ENCODE measurements at regions not wholly inside any gene's neighbourhood (a gene's known extent, or its start where the extent isn't known, plus 50 kb on each side); places are given as distances from the start of the nearest gene placed in this dataset.

DNA sequence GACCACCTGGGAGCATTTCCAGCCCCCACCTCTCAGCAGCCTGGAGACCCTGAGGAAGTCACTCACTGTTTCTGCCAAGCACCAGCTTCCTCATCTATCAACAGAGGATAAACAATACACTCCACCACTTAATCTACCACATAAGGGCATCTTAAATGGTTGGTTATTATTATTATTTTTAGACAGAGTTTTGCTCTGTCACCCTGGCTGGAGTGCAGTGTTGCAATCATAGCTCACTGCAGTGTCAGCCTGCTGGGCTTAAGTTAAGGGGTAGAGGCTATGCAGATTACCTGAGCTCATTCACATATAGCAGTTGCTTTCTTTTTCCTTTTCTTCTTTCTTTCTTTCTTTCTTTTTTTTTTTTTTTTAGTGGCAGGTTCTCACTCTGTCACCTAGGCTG, 59.5 kb upstream of the ELN start:
- Mint-ChIP-seq H3K27ac (no peak overlapping the region), H3K36me3 (no peaks in the 10 kb centered on the region), H3K9me3 (peaks cover 14% of the 10 kb centered on the region), H3K27me3 (ENCODE audit: insufficient read depth, low read depth) (peaks cover 8% of the 10 kb centered on the region), H3K4me1 (peaks cover 3% of the 10 kb centered on the region), H3K4me3 (no peak overlapping the region)
- H3K9ac ChIP-seq, result no peak overlapping the region
- H3F3A ChIP-seq (ENCODE audit: low read depth), result no peaks in the 10 kb centered on the region
- H3K27me3 ChIP-seq, result no peaks in the 10 kb centered on the region
- peaks cover 7% of the 10 kb centered on the region for H3K9me3 ChIP-seq (ENCODE audit: low read depth)
- H3K4me1 ChIP-seq, result no peaks in the 10 kb centered on the region
- H2AFZ ChIP-seq (replicated peaks), result no peak overlapping the region
- no peak overlapping the region for H3K4me3 ChIP-seq
- no peak for DNase-seq (ENCODE audit: low spot score)
- no peaks in the 10 kb centered on the region for H3K79me2 ChIP-seq (ENCODE audit: low read depth)
- TF ChIP-seq, protein P1, sequence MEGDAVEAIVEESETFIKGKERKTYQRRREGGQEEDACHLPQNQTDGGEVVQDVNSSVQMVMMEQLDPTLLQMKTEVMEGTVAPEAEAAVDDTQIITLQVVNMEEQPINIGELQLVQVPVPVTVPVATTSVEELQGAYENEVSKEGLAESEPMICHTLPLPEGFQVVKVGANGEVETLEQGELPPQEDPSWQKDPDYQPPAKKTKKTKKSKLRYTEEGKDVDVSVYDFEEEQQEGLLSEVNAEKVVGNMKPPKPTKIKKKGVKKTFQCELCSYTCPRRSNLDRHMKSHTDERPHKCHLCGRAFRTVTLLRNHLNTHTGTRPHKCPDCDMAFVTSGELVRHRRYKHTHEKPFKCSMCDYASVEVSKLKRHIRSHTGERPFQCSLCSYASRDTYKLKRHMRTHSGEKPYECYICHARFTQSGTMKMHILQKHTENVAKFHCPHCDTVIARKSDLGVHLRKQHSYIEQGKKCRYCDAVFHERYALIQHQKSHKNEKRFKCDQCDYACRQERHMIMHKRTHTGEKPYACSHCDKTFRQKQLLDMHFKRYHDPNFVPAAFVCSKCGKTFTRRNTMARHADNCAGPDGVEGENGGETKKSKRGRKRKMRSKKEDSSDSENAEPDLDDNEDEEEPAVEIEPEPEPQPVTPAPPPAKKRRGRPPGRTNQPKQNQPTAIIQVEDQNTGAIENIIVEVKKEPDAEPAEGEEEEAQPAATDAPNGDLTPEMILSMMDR (IDR thresholded peaks at IDR 0.05), result no peak
- H3K36me3 ChIP-seq, result no peaks in the 10 kb centered on the region
- H3K4me2 ChIP-seq, result no peak overlapping the region
- no peaks in the 10 kb centered on the region for H4K20me1 ChIP-seq (ENCODE audit: low read depth)
- H3K27ac ChIP-seq, result no peak overlapping the region

DNA sequence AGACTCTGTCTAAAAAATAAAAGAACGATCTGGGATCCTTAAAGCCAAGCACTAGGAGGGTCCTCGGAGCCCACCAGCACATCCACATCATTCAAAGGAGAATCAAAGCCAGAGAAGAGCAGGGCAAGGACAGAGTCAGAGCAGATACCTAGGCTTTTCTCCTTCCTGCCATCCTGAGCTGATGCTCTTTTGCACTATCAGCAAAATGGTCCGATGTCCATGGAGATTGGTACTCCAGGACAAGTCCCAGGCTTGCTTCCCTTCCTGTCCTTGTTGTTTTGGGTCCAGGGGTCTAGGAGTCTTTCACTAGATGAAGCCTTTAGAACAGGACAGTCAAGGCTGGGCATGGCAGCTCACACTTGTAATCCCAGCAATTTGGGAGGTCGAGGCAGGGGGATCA, 58.0 kb upstream of the ELN start:
- TF ChIP-seq EZH2phosphoT487 (IDR thresholded peaks at IDR 0.05), result no peak
- TF ChIP-seq EZH2 (IDR thresholded peaks at IDR 0.05), result no peak
- TF ChIP-seq, protein P1 (IDR thresholded peaks at IDR 0.05), result no peak
- Histone ChIP-seq H3K36me3 (no peaks in the 10 kb centered on the region), H3K27ac (no peak overlapping the region), H4K20me1 (ENCODE audit: low read depth) (no peaks in the 10 kb centered on the region), H3K9ac (no peak overlapping the region), H2AFZ (replicated peaks) (no peak overlapping the region), H3F3A (ENCODE audit: low read depth) (no peaks in the 10 kb centered on the region), H3K4me3 (no peak overlapping the region), H3K79me2 (ENCODE audit: low read depth) (no peaks in the 10 kb centered on the region), H3K4me1 (no peaks in the 10 kb centered on the region), H3K4me2 (no peak overlapping the region), H3K27me3 (no peaks in the 10 kb centered on the region), H3K9me3 (ENCODE audit: low read depth) (no peaks in the 10 kb centered on the region)
- H3K27ac Mint-ChIP-seq, result no peak overlapping the region
- H3K4me1 Mint-ChIP-seq, result peaks cover 6% of the 10 kb centered on the region
- no peak for DNase-seq (ENCODE audit: low spot score)
- no peaks in the 10 kb centered on the region for H3K36me3 Mint-ChIP-seq
- H3K27me3 Mint-ChIP-seq (ENCODE audit: insufficient read depth, low read depth), result peaks cover 8% of the 10 kb centered on the region
- peaks cover 7% of the 10 kb centered on the region for H3K9me3 Mint-ChIP-seq
- H3K4me3 Mint-ChIP-seq, result no peak overlapping the region

DNA sequence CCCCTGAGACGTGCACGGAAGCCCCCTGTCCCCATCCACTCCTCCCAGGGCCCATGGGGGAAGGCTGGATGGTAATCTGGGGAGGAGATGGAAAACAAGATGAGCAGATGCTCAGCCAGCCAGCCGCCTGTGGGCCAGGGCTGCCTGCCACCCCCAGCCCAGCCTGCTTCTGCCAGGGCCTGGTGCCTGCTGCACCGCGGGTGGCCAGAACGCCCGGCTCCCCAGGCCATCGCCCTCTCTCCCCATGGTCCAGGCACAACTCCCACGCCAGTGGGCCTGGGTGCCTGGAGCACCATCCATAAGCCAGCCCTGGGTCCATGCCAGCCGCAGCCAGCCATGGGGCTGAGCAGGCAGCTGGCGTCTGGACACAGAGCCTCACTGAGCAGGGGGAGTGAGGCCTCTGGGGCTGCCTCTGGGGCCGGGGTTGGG, 57.2 kb upstream of the ELN start:
- Mint-ChIP-seq H3K27me3 (ENCODE audit: insufficient read depth, low read depth) (peaks cover 8% of the 10 kb centered on the region), H3K9me3 (peaks cover 7% of the 10 kb centered on the region), H3K36me3 (no peaks in the 10 kb centered on the region), H3K27ac (no peak overlapping the region), H3K4me1 (peaks cover 10% of the 10 kb centered on the region), H3K4me3 (no peak overlapping the region)
- Histone ChIP-seq H3K27me3 (no peaks in the 10 kb centered on the region), H3K9ac (no peak overlapping the region), H3K4me2 (no peak overlapping the region), H3K4me3 (no peak overlapping the region), H3F3A (ENCODE audit: low read depth) (no peaks in the 10 kb centered on the region), H3K36me3 (no peaks in the 10 kb centered on the region), H3K4me1 (no peaks in the 10 kb centered on the region), H2AFZ (replicated peaks) (no peak overlapping the region), H3K9me3 (ENCODE audit: low read depth) (no peaks in the 10 kb centered on the region), H4K20me1 (ENCODE audit: low read depth) (no peaks in the 10 kb centered on the region), H3K27ac (no peak overlapping the region), H3K79me2 (ENCODE audit: low read depth) (no peaks in the 10 kb centered on the region)
- TF ChIP-seq, protein P1 (IDR thresholded peaks at IDR 0.05), result no peak
- DNase-seq (ENCODE audit: low spot score), result no peak

DNA sequence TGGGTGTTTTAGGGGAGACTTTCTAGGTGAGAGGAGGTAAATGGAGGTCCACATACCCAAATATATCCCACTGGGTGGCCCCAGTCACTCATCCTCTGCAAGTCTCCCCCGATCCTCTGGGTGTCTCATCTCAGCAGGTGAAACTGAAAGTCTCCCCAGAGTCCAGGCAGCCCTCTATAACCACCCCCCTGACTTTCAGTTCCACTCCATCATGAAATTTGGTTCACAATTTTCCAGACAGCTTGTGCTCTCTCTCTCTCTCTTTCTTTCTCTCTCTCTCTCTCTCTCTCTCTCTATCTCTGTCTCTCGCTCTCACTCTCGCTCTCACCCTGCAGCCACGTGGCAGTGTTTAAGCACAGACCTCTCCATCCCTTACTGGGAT, 56.7 kb upstream of the ELN start:
- no peak for DNase-seq (ENCODE audit: low spot score)
- H2AFZ ChIP-seq (replicated peaks), result no peak overlapping the region
- Mint-ChIP-seq H3K4me3 (no peak overlapping the region), H3K27ac (no peak overlapping the region), H3K4me1 (peaks cover 10% of the 10 kb centered on the region), H3K27me3 (ENCODE audit: insufficient read depth, low read depth) (peaks cover 8% of the 10 kb centered on the region), H3K36me3 (no peaks in the 10 kb centered on the region), H3K9me3 (peaks cover 7% of the 10 kb centered on the region)
- TF ChIP-seq, protein P1 (IDR thresholded peaks at IDR 0.05), result no peak
- TF ChIP-seq EZH2phosphoT487 (IDR thresholded peaks at IDR 0.05) (no peak), EZH2 (IDR thresholded peaks at IDR 0.05) (no peak)
- no peak overlapping the region for H3K27ac ChIP-seq
- H3K9ac ChIP-seq, result no peak overlapping the region
- H3F3A ChIP-seq (ENCODE audit: low read depth), result no peaks in the 10 kb centered on the region
- H3K4me2 ChIP-seq, result no peak overlapping the region
- no peak overlapping the region for H3K4me3 ChIP-seq
- H3K9me3 ChIP-seq (ENCODE audit: low read depth), result no peaks in the 10 kb centered on the region
- no peaks in the 10 kb centered on the region for H4K20me1 ChIP-seq (ENCODE audit: low read depth)
- no peaks in the 10 kb centered on the region for H3K4me1 ChIP-seq
- no peaks in the 10 kb centered on the region for H3K79me2 ChIP-seq (ENCODE audit: low read depth)
- no peaks in the 10 kb centered on the region for H3K36me3 ChIP-seq
- no peaks in the 10 kb centered on the region for H3K27me3 ChIP-seq
